ENCODE measurements at regions not wholly inside any gene's neighbourhood (a gene's known extent, or its start where the extent isn't known, plus 50 kb on each side); places are given as distances from the start of the nearest gene placed in this dataset.

DNA sequence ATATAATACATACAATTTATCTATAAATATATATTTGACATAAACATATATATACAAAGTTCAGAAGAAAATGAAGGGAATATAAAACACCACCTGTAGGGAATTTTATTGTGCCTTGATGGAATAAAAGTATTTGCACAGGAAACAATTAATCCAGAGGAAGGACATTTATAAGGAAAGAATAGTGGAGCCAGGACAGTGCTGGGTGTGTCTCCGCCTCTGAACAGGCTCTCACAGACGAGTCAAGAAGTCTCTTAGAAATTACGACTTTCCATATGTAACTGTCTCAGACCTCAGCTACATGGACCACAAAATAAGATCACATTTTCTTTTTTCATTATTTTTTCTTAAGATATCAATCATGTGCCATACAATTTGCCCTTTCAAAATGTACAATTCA lies 93.9 kb downstream of the TMEM114 start:
- Histone ChIP-seq H3K4me1 (no peaks in the 10 kb centered on the region), H3K4me3 (no peak overlapping the region), H3K27me3 (no peaks in the 10 kb centered on the region), H3K9me3 (no peaks in the 10 kb centered on the region), H3K27ac (no peak overlapping the region), H3K36me3 (no peaks in the 10 kb centered on the region)
- DNase-seq (ENCODE audit: extremely low spot score in 2 of 2) = no peak
- intact Hi-C loops (cut with DNase I) = no loop called here
- TF ChIP-seq, protein P1, sequence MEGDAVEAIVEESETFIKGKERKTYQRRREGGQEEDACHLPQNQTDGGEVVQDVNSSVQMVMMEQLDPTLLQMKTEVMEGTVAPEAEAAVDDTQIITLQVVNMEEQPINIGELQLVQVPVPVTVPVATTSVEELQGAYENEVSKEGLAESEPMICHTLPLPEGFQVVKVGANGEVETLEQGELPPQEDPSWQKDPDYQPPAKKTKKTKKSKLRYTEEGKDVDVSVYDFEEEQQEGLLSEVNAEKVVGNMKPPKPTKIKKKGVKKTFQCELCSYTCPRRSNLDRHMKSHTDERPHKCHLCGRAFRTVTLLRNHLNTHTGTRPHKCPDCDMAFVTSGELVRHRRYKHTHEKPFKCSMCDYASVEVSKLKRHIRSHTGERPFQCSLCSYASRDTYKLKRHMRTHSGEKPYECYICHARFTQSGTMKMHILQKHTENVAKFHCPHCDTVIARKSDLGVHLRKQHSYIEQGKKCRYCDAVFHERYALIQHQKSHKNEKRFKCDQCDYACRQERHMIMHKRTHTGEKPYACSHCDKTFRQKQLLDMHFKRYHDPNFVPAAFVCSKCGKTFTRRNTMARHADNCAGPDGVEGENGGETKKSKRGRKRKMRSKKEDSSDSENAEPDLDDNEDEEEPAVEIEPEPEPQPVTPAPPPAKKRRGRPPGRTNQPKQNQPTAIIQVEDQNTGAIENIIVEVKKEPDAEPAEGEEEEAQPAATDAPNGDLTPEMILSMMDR (IDR thresholded peaks at IDR 0.05) = no peak
- no peak for TF ChIP-seq POLR2AphosphoS5 (IDR thresholded peaks at IDR 0.05; ENCODE audit: insufficient read depth in 1 of 2, low read depth in 1 of 2)
- TF ChIP-seq POLR2A (IDR thresholded peaks at IDR 0.05) = no peak

DNA sequence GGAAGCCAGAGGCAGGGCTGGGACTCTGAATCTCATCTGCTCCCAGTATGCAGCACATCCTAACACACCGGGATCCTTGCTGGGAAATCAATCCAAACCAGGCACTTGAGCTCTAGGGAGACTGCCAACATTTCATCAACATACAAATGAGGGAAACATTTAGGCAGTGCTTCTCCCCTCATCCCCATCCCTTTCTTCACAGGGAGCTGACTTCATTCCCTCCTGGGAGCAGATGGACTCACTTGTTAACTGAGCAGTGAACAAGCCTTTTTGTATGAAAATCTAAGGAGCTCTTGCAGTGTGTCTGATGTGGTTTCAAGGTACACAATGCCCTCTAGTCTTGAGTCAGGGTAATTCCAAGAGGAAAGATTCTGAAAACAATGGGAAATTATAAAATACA lies 96.3 kb downstream of the TMEM114 start:
- no peak for TF ChIP-seq POLR2AphosphoS5 (IDR thresholded peaks at IDR 0.05; ENCODE audit: insufficient read depth in 1 of 2, low read depth in 1 of 2)
- TF ChIP-seq, protein P1 (IDR thresholded peaks at IDR 0.05) = no peak
- no peak for TF ChIP-seq POLR2A (IDR thresholded peaks at IDR 0.05)
- Histone ChIP-seq H3K27ac (no peak overlapping the region), H3K9me3 (no peaks in the 10 kb centered on the region), H3K4me1 (no peaks in the 10 kb centered on the region), H3K27me3 (no peaks in the 10 kb centered on the region), H3K4me3 (no peak overlapping the region), H3K36me3 (no peaks in the 10 kb centered on the region)
- intact Hi-C loops (cut with DNase I) = no loop called here
- no peak for DNase-seq (ENCODE audit: extremely low spot score in 2 of 2)

DNA sequence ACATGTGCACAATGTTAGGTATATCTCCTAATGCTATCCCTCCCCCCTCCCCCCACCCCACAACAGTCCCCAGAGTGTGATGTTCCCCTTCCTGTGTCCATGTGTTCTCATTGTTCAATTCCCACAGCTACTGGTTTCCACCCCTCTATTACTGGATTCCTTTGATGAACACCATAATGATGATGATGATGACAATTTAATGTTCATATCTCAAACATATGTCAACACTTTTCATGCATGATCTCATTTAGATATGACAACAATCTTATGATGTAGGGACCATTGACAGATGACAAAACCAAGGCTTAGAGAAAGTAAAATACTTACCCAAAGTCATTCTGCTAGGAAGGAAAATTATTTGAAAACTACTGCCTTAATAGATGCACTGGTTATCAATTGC lies 97.6 kb downstream of the TMEM114 start:
- no peaks in the 10 kb centered on the region for H3K9me3 ChIP-seq
- no peaks in the 10 kb centered on the region for H3K4me1 ChIP-seq
- TF ChIP-seq POLR2A (IDR thresholded peaks at IDR 0.05) (no peak), POLR2AphosphoS5 (IDR thresholded peaks at IDR 0.05; ENCODE audit: insufficient read depth in 1 of 2, low read depth in 1 of 2) (no peak)
- TF ChIP-seq, protein P1 (IDR thresholded peaks at IDR 0.05) = no peak
- no peaks in the 10 kb centered on the region for H3K27me3 ChIP-seq
- H3K4me3 ChIP-seq = no peak overlapping the region
- DNase-seq (ENCODE audit: extremely low spot score in 2 of 2) = no peak
- intact Hi-C loops (cut with DNase I) = no loop called here
- H3K27ac ChIP-seq = no peak overlapping the region
- H3K36me3 ChIP-seq = no peaks in the 10 kb centered on the region

DNA sequence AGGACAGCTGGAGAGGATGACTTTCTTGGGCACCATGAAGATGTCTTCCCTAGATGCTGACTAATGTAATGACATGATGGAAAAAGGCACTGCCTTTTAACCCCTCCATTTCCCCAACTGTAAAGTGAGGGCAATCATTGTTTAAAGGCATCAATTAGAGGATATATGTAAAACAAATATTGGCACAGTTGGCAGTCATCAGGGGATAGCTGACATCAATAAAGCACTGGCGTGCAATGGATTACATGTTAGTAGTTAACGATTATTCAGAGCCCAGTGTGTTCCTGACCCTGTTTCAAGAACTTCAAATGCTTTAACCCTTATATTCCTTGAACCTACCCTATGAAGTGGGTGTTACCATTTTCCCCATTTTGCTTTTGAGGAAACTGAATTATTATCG lies 100.7 kb downstream of the TMEM114 start:
- no peak for DNase-seq (ENCODE audit: extremely low spot score in 2 of 2)
- Histone ChIP-seq H3K9me3 (no peaks in the 10 kb centered on the region), H3K27me3 (no peaks in the 10 kb centered on the region), H3K4me3 (no peak overlapping the region), H3K27ac (no peak overlapping the region), H3K4me1 (no peaks in the 10 kb centered on the region), H3K36me3 (no peaks in the 10 kb centered on the region)
- intact Hi-C loops (cut with DNase I) = no loop called here
- TF ChIP-seq, protein P1 (IDR thresholded peaks at IDR 0.05) = no peak
- TF ChIP-seq POLR2AphosphoS5 (IDR thresholded peaks at IDR 0.05; ENCODE audit: insufficient read depth in 1 of 2, low read depth in 1 of 2) (no peak), POLR2A (IDR thresholded peaks at IDR 0.05) (no peak)

DNA sequence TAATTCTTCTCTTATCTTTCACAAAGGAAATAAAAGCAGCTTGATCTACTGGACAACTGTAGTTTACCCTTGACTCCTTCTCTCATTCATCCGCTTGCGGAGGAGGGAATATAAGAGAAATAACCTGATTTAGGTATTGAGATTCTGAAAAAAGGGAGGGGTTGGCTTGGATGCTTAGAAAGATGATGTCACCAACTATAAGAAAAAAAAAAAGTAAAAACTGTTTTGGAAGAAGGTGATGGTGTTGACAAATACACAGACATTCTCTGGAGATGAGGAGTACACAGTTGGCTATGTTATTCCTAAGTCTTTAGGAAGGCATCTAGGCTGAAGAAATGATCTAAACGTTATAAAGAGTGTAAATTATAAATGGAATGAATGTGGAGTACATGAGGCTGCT lies 103.3 kb downstream of the TMEM114 start:
- intact Hi-C loops (cut with DNase I) = no loop called here

More for the DNA sequence above, 103.3 kb downstream of the TMEM114 start:
- DNase-seq (ENCODE audit: extremely low spot score in 2 of 2) = no peak
- TF ChIP-seq POLR2A (IDR thresholded peaks at IDR 0.05) = no peak
- no peak for TF ChIP-seq POLR2AphosphoS5 (IDR thresholded peaks at IDR 0.05; ENCODE audit: insufficient read depth in 1 of 2, low read depth in 1 of 2)
- TF ChIP-seq, protein P1 (IDR thresholded peaks at IDR 0.05) = no peak
- Histone ChIP-seq H3K27ac (no peak overlapping the region), H3K9me3 (no peaks in the 10 kb centered on the region), H3K27me3 (no peaks in the 10 kb centered on the region), H3K4me1 (no peaks in the 10 kb centered on the region), H3K36me3 (no peaks in the 10 kb centered on the region), H3K4me3 (no peak overlapping the region)

Measured in vagina (tissue), 2 donors.